HG03280 (cell line): ENCODE measurements at regions not wholly inside any gene's neighbourhood (a gene's known extent, or its start where the extent isn't known, plus 50 kb on each side); places are given as distances from the start of the nearest gene placed in this dataset.
A peak's percentile ranks its signal among the peaks of the same experiment; 100 is the strongest.

Experiments
- ATAC-seq: cut with Tn5 transposase; IDR thresholded peaks from one replicate; pipeline ENCODE4 v1.9.1; 2021; ENCODE audit warnings: mild to moderate bottlenecking, moderate library complexity; ENCODE audit not compliant: unreplicated experiment

GRCh38 chr2:207286106-207286505, 120.4 kb upstream of the KLF7 start:
- no peak for ATAC-seq

GRCh38 chr2:207288628-207289027, 122.9 kb upstream of the KLF7 start:
- peak; percentile 44 for ATAC-seq

- no peak for ATAC-seq
Measured at GRCh38 chr2:207289295-207290018, 123.7 kb upstream of the KLF7 start.

DNA sequence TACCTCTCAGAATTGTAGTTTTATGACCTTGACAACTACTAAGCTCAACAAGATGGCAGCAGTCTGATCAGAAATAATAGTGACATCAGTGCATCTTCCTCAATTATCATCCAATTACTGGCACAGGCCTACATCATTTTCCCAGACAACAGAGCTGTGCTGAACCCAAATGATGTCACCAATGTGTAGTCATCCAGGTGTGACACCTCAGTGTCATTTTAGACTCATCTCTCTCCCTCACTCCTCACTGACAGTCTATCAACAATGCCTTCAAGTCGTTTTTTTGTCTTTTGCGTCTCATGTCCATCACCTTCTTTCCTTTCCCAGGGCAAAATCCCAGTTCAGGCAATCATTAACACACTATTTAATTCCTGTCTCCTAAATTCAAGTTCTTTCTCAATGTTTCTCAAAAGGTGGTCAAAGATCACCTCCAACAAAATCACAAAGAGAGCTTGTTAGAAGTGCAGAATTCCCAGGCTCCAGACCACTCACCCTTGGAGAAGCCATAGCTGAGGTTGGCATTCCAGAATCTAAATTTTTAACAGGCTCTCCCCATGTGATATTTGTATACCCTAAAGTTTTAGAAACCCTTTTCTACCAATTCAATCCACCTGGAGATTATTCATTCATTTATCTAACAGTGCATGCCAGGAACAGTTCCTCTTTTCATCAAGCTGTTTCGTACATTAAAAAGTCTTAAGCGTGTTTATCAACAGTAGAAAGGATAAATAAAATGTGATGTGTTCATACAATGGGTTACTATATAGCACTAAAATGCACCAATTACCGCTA, 125.3 kb upstream of the KLF7 start:
- no peak for ATAC-seq

GRCh38 chr2:207291625-207292252, 126.0 kb upstream of the KLF7 start:
- ATAC-seq: no peak

DNA sequence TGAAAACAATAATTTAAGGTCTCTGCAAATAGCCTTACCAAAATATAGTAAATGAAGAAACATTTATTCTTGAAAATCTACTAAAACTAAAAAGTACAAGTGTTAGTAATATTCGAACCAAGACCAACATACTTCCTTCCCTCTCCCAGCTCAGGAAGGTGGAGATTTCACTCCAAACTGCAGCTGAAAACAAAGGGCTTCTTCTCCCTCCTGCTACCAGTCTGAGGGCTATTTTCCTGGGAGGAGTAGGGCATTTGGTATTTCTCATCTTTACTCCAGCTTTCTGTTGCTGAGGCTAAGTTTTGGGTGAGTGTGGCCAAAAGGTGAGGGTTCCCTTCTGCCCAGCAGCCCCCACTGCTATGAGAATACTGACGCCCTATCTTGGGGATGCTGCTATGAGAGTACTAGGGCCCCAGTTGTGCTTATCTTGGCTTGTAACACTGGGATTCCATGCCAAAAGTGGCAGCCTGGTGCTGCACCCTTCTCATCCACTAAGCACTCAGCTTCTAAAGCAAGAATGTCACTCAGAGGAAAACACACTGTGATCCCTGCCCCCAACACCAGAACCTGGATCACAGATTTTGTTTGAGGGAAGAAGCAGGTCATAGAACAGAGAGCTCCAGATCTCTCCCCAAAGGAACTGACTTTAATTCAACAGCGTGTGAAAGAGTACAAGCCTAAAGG, 130.7 kb upstream of the KLF7 start:
- no peak for ATAC-seq

GRCh38 chr2:207300817-207301216, 135.1 kb upstream of the KLF7 start:
- ATAC-seq: no peak

DNA sequence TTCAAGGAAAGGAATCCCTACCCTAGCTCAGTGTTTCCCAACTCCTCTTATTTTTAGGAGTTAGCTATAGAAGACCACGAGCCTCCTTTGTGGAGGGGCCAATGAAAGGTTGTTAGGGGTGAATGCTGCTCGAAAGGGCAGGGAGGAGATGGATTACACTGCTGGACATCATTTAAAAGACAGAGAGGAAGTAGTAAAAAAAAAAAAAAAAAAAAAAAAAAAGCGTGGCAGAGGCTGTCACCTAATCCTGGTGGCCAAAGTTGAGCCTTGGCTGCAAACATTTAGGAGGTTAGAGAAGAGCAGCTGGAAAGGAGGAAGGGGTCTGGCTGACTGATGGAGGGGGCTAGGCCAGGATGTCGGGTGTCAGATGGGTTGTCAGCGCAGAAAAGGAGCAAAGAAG, 139.0 kb upstream of the KLF7 start:
- no peak for ATAC-seq

- no peak for ATAC-seq
Measured at GRCh38 chr2:207308519-207309224, 142.9 kb upstream of the KLF7 start.

- ATAC-seq: peak; percentile 89
Measured at GRCh38 chr2:207311316-207312005, 145.7 kb upstream of the KLF7 start.

GRCh38 chr2:207312006-207312356, 146.2 kb upstream of the KLF7 start:
- ATAC-seq: no peak

DNA sequence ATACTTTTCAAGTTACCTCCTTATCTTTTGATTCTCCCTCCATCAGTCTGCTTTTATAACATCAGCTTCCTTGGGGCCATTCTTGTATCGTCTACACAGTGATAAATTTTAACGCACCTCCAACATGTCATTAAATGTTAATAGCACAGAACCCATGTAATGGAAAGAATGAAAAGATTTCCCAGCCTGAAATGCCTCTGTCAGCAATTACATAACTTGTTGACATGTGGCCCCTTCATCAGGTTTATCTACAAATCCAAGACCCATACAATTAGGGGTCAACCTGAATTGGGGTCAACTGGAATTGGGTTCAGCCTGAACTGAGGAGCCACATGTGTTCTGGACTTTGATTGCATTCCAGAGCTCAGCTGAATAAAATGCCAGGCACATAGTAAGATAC, 148.2 kb upstream of the KLF7 start:
- ATAC-seq: no peak

- no peak for ATAC-seq
Measured at GRCh38 chr2:207315131-207315530, 149.4 kb upstream of the KLF7 start.

DNA sequence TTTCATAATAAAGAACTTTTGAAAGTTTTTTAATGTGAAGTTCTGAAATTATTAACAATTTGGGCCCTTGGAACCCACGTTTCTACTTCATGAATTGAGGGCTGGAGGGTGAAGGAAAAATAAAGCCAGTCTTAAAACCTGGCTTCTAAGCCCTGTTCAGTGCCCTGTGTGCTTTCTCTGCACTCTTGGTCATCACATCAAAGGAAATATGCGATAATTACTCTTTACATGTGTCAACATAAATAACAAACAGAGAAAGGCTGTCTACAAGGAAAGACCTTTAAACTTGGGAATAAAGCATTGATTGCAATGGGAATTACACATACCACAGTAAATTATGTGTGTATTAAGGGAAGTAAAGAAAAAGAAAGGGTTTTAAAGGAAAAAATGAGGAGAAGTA, 150.7 kb upstream of the KLF7 start:
- ATAC-seq: no peak

GRCh38 chr2:207316906-207317305, 151.2 kb upstream of the KLF7 start:
- ATAC-seq: no peak

DNA sequence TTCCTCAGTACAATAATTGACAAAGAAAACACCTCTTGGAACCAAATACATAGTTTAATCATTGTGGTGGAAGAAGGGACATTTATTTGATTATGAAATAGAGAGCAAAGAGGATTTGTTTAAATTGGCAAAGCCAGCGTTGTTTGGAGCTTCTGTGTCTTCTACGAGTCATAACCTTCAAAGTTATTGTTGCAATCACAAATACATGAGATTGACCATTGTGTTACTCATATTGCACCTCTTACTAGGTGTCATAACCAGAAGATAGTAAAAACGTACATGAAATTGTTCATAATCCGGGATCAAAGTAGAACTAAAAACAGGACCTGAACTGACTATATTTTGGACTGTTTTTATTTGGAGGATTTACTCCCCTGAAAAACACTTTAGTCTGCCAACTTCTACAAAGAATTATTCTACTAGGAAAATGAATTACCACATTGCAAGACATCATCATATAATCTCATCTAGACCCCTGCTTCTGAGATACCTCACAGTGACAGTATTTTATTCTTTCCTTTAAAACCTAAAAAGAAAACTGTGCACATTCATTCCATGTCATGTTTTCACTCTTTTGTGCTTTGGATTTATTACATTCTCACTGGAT, 151.7 kb upstream of the KLF7 start:
- no peak for ATAC-seq

DNA sequence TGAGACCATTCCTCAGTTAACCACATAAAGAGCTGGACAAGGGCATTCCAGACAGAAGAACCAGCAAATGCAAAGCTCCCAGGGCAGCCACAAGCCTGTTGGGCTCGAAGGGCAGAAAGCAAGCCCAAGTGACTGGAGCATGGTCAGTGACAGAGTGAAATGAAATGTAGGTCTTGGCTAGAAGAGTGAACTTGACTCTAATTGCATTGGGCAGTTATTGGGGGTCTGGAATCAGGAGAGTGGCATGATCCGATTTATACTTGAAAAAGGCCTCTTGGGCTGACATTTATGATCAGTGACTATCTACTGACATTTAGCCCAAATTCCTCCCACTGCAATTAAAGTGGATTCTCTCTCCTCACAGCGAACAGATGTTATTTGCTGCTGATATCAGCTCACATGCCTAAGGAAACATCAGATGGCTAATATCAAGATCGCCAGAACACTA, 152.5 kb upstream of the KLF7 start:
- no peak for ATAC-seq

DNA sequence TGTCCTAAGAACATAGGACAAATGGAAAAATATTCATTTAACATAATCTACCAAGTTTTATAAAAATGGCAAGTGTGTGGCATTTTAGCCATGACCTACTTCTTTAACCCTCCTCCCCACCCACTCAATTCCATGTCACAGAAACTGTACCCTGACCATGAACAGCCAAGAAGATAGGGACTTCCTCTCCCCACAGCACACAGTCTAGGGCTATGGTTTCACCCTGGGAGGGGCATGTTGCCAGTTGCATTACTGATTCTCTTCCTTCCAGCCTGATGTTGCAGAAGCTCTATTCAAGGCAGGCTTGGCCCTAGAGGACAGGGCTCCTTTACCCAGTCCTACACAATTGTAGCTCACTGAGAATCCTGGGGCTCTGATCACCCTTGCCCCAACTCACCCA, 153.6 kb upstream of the KLF7 start:
- ATAC-seq: no peak

DNA sequence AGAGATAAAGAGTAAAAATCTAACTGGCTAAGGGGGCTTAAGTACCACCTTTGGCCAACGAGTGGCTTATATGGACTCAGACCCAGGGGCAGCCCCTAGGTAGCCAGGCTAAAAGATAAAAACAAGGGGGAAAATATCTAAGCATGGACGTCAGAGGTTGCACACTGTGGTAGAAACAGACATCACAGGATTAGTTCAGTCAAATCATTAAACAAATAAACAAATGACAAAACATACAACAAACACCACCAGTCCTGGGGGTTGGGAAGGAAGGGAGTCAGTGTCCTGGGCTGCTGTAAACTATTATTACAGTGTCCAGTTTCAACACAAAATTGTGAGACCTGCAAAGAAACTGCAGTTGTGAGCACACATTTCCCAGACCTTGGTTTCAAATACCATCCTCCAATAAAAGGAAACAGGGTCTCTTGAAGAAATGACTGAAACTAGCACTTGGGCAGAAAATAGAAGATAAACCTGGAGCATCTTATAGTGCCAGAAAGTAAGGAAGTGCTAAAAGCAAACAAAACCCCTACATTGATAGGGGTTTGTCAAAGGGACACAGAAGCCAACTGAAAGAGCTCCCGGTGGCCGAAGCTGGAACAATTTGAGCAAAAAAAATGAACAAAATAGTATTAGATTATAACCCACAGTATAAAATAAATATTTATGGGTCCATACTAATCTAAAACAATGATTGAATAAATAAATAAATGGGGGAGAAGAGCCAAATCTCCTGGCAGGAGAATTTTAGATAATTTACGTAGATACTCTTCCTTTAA, 154.8 kb upstream of the KLF7 start:
- ATAC-seq: no peak
